ENCODE measurements at regions not wholly inside any gene's neighbourhood (a gene's known extent, or its start where the extent isn't known, plus 50 kb on each side); places are given as distances from the start of the nearest gene placed in this dataset.

DNA sequence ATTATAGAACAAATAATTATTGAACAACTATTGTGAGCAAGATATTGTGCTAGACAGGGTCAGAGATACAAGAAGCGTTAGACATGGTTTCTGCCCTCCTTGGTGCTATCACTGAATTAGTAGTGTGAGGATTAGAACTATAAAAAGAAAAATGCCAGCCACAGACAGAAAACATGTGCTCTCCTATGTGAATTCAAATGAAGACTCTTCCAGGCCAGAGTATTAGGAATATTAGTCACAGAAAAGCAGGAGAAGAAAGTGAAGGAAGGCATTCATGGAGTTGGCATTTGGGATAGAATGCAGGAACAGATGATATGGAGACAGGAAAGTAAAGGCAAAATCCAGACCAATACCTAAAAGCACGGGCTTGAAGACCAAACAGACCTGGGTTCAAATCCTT, 179.6 kb upstream of the TENM3 start:
- no peak for TF ChIP-seq EZH2 (IDR thresholded peaks at IDR 0.05)
- TF ChIP-seq POLR2AphosphoS5 (IDR thresholded peaks at IDR 0.05; ENCODE audit: borderline replicate concordance, low read depth, low read length), result no peak
